Stimulated activated effector memory CD8-positive, alpha-beta T cell treated with anti-CD3 and anti-CD28 coated beads, Interleukin-12 subunit alpha, Interleukin-12 subunit beta, amount 100 ng/mL, for 72 hours (primary cell): ENCODE measurements at regions not wholly inside any gene's neighbourhood (a gene's known extent, or its start where the extent isn't known, plus 50 kb on each side); places are given as distances from the start of the nearest gene placed in this dataset.
"Not testable (repeated sequence)": the region's sequence is repeated elsewhere in the genome, so short reads cannot be mapped to it uniquely, and the experiment has no call there.

Source experiments
- ATAC-seq: fragments of 150-1000 bp; cut with Tn5 transposase; 2 replicates; pipeline ENCODE4 v1.10.0; 2021
- DNase-seq, 2 donors: peaks; one replicate each; pipeline ENCODE4 v3.0.0; 2021 to 2022; ENCODE audit warnings: low spot score in 2 of 2
- H3K27ac Mint-ChIP-seq: one replicate; pipeline ENCODE4 v1.8.0; 2022; ENCODE audit warnings: mild to moderate bottlenecking, mixed read lengths
- H3K36me3 Mint-ChIP-seq: one replicate; pipeline ENCODE4 v1.8.0; 2022; ENCODE audit warnings: mild to moderate bottlenecking, mixed read lengths
- H3K4me1 Mint-ChIP-seq: one replicate; pipeline ENCODE4 v1.8.0; 2022; ENCODE audit warnings: mixed read lengths
- H3K4me3 Mint-ChIP-seq: one replicate; pipeline ENCODE4 v1.8.0; 2022; ENCODE audit warnings: mild to moderate bottlenecking, mixed read lengths
- H3K9me3 Mint-ChIP-seq: one replicate; pipeline ENCODE4 v1.8.0; 2022; ENCODE audit warnings: mixed read lengths

DNA sequence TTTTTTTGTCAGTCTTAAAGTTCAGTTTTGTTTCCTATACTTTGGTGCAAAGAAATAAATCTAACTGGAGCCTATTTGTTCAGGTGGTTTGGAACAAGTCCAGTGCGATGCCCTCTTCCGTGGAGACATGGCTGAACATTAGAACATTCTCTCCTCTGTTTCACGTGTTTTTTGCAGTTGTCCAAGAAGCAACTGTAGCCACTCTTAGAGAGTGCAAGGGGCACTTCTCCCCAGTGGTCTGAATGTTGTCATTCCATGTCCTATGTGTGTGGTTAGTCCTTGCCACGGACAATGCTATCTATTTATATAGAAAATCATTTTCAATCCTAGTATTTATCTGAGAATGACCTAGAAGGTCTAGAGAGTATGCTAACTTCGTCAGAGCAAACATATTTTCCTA lies 1232.5 kb upstream of the SEL1L start:
- no peak for ATAC-seq
- Mint-ChIP-seq H3K4me1 (no peaks in the 10 kb centered on the region), H3K36me3 (no peaks in the 10 kb centered on the region)

GRCh38 chr14:82766996-82767395 lies 1233.3 kb upstream of the SEL1L start:
- DNase-seq (no peak), ATAC-seq (no peak)
- Mint-ChIP-seq H3K4me1 (no peaks in the 10 kb centered on the region), H3K27ac (no peak overlapping the region), H3K4me3 (no peak overlapping the region), H3K9me3 (peaks cover 23% of the 10 kb centered on the region), H3K36me3 (no peaks in the 10 kb centered on the region)

More for the DNA sequence above, 1232.5 kb upstream of the SEL1L start:
- DNase-seq: no peak
- H3K4me3 Mint-ChIP-seq: no peak overlapping the region
- H3K27ac Mint-ChIP-seq: no peak overlapping the region
- peaks cover 23% of the 10 kb centered on the region for H3K9me3 Mint-ChIP-seq

GRCh38 chr14:82776958-82777357 lies 1243.3 kb upstream of the SEL1L start:
- peaks cover 27% of the 10 kb centered on the region for H3K9me3 Mint-ChIP-seq
- H3K27ac Mint-ChIP-seq: no peak overlapping the region
- no peaks in the 10 kb centered on the region for H3K4me1 Mint-ChIP-seq
- ATAC-seq: no peak
- no peak overlapping the region for H3K4me3 Mint-ChIP-seq
- no peak for DNase-seq
- no peaks in the 10 kb centered on the region for H3K36me3 Mint-ChIP-seq

- no peaks in the 10 kb centered on the region for H3K36me3 Mint-ChIP-seq
- H3K4me3 Mint-ChIP-seq: no peak overlapping the region
- H3K9me3 Mint-ChIP-seq: peaks cover 23% of the 10 kb centered on the region
- ATAC-seq (no peak), DNase-seq (no peak)
- H3K4me1 Mint-ChIP-seq: no peaks in the 10 kb centered on the region
- H3K27ac Mint-ChIP-seq: no peak overlapping the region
These were observed 1244.4 kb upstream of the SEL1L start for GRCh38 chr14:82778008-82778590.

GRCh38 chr14:82778601-82779000 lies 1244.9 kb upstream of the SEL1L start:
- no peak for DNase-seq
- Mint-ChIP-seq H3K4me1 (no peaks in the 10 kb centered on the region), H3K9me3 (peaks cover 20% of the 10 kb centered on the region), H3K4me3 (no peak overlapping the region), H3K27ac (no peak overlapping the region), H3K36me3 (no peaks in the 10 kb centered on the region)
- ATAC-seq: no peak

- Mint-ChIP-seq H3K27ac (no peak overlapping the region), H3K4me3 (no peak overlapping the region), H3K36me3 (no peaks in the 10 kb centered on the region), H3K4me1 (no peaks in the 10 kb centered on the region), H3K9me3 (peaks cover 19% of the 10 kb centered on the region)
- ATAC-seq (no peak), DNase-seq (no peak)
These were observed 1245.6 kb upstream of the SEL1L start for GRCh38 chr14:82779301-82779700.

- H3K9me3 Mint-ChIP-seq: peaks cover 28% of the 10 kb centered on the region
- H3K36me3 Mint-ChIP-seq: no peaks in the 10 kb centered on the region
- no peak for ATAC-seq
- DNase-seq: no peak
- no peaks in the 10 kb centered on the region for H3K4me1 Mint-ChIP-seq
- no peak overlapping the region for H3K27ac Mint-ChIP-seq
- no peak overlapping the region for H3K4me3 Mint-ChIP-seq
These were observed 1252.3 kb upstream of the SEL1L start for GRCh38 chr14:82785756-82786482.

DNA sequence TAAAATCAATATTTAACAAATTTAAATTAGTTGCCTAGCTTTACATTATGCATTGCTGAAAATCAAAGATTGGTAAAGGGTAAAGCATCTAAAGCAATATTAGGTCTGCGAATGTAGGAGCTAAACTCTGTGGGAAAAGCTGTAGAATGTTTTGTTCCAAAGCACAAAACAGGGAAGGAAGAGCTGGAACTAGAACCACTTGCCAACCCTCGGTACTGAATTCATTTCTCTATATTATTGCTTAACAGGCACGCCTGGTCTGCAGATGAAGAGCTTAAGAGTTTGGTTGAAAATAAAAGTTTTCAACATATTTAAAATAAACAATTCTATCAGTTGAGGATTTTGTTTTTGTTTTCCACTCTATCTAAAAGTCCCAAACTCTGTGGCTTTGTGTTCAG lies 1252.8 kb upstream of the SEL1L start:
- no peaks in the 10 kb centered on the region for H3K36me3 Mint-ChIP-seq
- no peaks in the 10 kb centered on the region for H3K4me1 Mint-ChIP-seq
- H3K4me3 Mint-ChIP-seq: no peak overlapping the region
- DNase-seq (no peak), ATAC-seq (no peak)
- no peak overlapping the region for H3K27ac Mint-ChIP-seq
- peaks cover 25% of the 10 kb centered on the region for H3K9me3 Mint-ChIP-seq

DNA sequence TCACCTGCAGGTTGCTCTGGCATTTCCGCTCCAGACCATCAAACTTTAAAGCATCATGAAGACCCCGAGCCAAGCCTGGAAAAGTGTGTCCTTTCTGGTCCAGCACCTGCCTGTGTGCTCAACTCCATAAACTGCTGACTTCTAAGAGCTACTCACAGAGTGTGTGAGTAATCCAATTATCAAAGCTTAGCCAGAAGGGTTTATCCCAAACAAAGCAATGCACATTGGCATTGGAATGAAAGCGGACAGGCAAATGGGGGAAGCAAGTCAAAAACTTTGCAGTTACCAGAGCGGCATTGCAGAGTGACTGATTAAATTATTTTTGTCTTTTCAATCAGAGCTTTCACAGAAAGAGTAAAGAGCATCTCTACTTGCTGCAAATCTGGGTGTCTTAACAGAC lies 1262.4 kb upstream of the SEL1L start:
- Mint-ChIP-seq H3K4me3 (no peak overlapping the region), H3K9me3 (peaks cover 11% of the 10 kb centered on the region), H3K36me3 (no peaks in the 10 kb centered on the region), H3K4me1 (no peaks in the 10 kb centered on the region), H3K27ac (no peak overlapping the region)
- no peak for DNase-seq
- ATAC-seq: no peak

GRCh38 chr14:82798276-82798675 lies 1264.6 kb upstream of the SEL1L start:
- ATAC-seq (no peak), DNase-seq (no peak)
- H3K27ac Mint-ChIP-seq: no peak overlapping the region
- H3K4me1 Mint-ChIP-seq: no peaks in the 10 kb centered on the region
- no peak overlapping the region for H3K4me3 Mint-ChIP-seq
- peaks cover 18% of the 10 kb centered on the region for H3K9me3 Mint-ChIP-seq
- no peaks in the 10 kb centered on the region for H3K36me3 Mint-ChIP-seq

- no peak for DNase-seq
- no peak overlapping the region for H3K27ac Mint-ChIP-seq
- H3K9me3 Mint-ChIP-seq: peaks cover 23% of the 10 kb centered on the region
- no peak for ATAC-seq
- H3K4me3 Mint-ChIP-seq: no peak overlapping the region
- H3K4me1 Mint-ChIP-seq: no peaks in the 10 kb centered on the region
- H3K36me3 Mint-ChIP-seq: no peaks in the 10 kb centered on the region
These were observed 1272.5 kb upstream of the SEL1L start for GRCh38 chr14:82805892-82806825.

DNA sequence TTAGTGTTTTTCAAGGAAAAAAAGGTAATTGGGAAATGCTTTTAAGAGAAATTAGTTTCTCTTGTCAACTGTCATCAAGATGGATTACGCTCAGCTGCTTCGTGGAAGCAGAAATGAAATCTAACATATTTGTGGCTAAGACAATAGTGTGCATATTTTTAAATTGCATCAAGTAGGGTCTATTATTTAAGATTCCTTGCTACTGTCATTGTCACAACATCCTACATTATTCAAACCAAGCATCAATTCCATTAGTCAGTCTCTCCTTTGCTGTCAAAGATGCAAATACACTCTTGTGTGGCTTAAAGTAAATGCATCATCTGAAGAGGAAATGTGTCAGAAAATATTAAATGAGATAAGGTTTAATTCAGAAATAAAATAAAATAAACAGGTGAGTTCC lies 1277.6 kb upstream of the SEL1L start:
- no peaks in the 10 kb centered on the region for H3K36me3 Mint-ChIP-seq
- no peak overlapping the region for H3K27ac Mint-ChIP-seq
- no peak for DNase-seq
- H3K9me3 Mint-ChIP-seq: peaks cover 20% of the 10 kb centered on the region
- no peak for ATAC-seq
- H3K4me1 Mint-ChIP-seq: no peaks in the 10 kb centered on the region
- H3K4me3 Mint-ChIP-seq: no peak overlapping the region

- not testable (repeated sequence) for ATAC-seq, H3K4me1 Mint-ChIP-seq, H3K36me3 Mint-ChIP-seq, H3K27ac Mint-ChIP-seq, H3K4me3 Mint-ChIP-seq, DNase-seq
- H3K9me3 Mint-ChIP-seq: peaks cover 16% of the 10 kb centered on the region
These were observed 1280.7 kb upstream of the SEL1L start for GRCh38 chr14:82814339-82814738.

DNA sequence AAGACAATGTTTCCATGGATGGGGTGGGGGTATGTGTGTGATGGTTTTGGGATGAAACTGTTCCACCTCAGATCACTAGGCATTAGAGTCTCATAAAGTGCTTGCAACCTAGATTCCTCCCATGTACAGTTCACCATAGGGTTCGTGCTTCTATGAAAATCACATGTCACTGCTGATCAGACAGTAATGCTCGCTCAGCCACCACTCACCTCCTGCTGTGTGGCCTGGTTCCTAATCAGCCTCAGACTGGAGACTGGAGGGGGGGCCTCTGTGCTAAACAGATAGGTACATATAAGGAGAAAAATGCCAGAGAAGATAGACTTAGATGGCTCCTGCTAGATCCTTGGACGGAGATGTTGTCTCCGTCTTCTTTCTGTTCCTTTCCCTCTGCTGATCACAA lies 1296.9 kb upstream of the SEL1L start:
- Mint-ChIP-seq H3K27ac (no peak overlapping the region), H3K36me3 (no peaks in the 10 kb centered on the region), H3K4me1 (no peaks in the 10 kb centered on the region), H3K9me3 (peaks cover 12% of the 10 kb centered on the region), H3K4me3 (no peak overlapping the region)
- DNase-seq: no peak
- no peak for ATAC-seq

DNA sequence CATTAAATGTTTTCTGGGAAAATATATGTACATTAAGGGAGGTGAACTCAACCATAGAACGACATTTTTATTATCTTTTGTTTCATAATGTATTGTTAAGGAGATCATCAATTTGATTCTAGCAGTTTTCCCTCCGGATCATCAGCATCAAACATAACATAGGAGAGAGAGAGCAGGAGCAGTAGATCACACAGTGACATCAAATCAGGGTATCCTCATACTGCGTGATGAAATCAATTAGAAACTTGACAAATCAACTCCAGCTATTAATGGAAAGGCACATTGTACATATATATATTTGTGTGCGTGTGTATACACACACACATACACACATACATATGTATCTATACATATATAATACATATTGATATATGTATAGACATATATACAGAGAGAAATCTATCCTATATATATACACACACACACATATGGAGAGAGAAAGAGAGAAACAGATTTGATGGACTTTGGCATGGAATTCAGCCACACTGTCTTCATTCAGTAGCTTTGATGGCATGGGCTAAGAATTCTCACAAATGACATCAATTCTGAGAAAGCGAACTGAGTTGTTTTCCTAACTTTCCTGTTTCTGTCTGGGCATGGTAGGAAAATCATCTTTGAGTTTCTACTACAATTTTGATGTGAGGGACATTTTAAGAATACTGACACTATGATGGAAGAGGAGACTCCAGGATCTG lies 1302.8 kb upstream of the SEL1L start:
- Mint-ChIP-seq H3K36me3 (no peaks in the 10 kb centered on the region), H3K9me3 (peaks cover 21% of the 10 kb centered on the region), H3K27ac (no peak overlapping the region), H3K4me1 (no peaks in the 10 kb centered on the region), H3K4me3 (no peak overlapping the region)
- ATAC-seq: no peak
- DNase-seq: no peak
